GM23338 (cell line): ENCODE measurements at regions not wholly inside any gene's neighbourhood (a gene's known extent, or its start where the extent isn't known, plus 50 kb on each side); places are given as distances from the start of the nearest gene placed in this dataset.

Experiments
- ATAC-seq: fragments of 200-7000 bp; cut with Tn5 transposase; 3 replicates; pipeline ENCODE4 v1.9.1; 2020
- DNase-seq: peaks from one replicate; pipeline ENCODE4 v3.0.0-alpha.2; 2015; ENCODE audit warnings: low spot score
- H2AFZ ChIP-seq: fragments of 200-600 bp; sonication (generic); 2 replicates; pipeline ENCODE4 v1.8.0; 2016; ENCODE audit warnings: antibody characterized with exemption, mild to moderate bottlenecking, moderate library complexity
- H3F3A ChIP-seq: fragments of 200-600 bp; sonication (generic); replicated peaks from 2 replicates; pipeline ENCODE4 v1.8.0; 2017; ENCODE audit warnings: antibody characterized with exemption, mixed run types, low read depth
- H3K27ac ChIP-seq: fragments of 200-600 bp; sonication (generic); 2 replicates; pipeline ENCODE4 v1.6.1; 2016; ENCODE audit warnings: low read depth
- H3K27me3 ChIP-seq: fragments of 200-600 bp; sonication (generic); 2 replicates; pipeline ENCODE4 v1.8.0; 2016; ENCODE audit warnings: mild to moderate bottlenecking, mixed run types, moderate library complexity; ENCODE audit not compliant: insufficient read depth
- H3K36me3 ChIP-seq: fragments of 200-600 bp; sonication (generic); 2 replicates; pipeline ENCODE4 v1.8.0; 2016; ENCODE audit warnings: mild to moderate bottlenecking; ENCODE audit not compliant: insufficient read depth
- H3K4me1 ChIP-seq: fragments of 200-600 bp; sonication (generic); 2 replicates; pipeline ENCODE4 v1.8.0; 2016; ENCODE audit warnings: mild to moderate bottlenecking, moderate library complexity; ENCODE audit not compliant: insufficient read depth
- H3K4me2 ChIP-seq: fragments of 200-600 bp; sonication (generic); 2 replicates; pipeline ENCODE4 v1.7.1; 2017; ENCODE audit warnings: mixed run types
- H3K4me3 ChIP-seq: fragments of 200-600 bp; sonication (generic); 2 replicates; pipeline ENCODE4 v1.6.1; 2016; ENCODE audit warnings: mixed run types
- H3K79me2 ChIP-seq: fragments of 200-600 bp; sonication (generic); replicated peaks from 2 replicates; pipeline ENCODE4 v1.8.0; 2017; ENCODE audit warnings: mild to moderate bottlenecking; ENCODE audit not compliant: insufficient read depth
- H3K9me2 ChIP-seq: fragments of 200-600 bp; sonication (generic); 2 replicates; pipeline ENCODE4 v1.8.0; 2017; ENCODE audit not compliant: insufficient read depth
- H4K20me1 ChIP-seq: fragments of 200-600 bp; sonication (generic); replicated peaks from 2 replicates; pipeline ENCODE4 v1.8.0; 2017; ENCODE audit warnings: mild to moderate bottlenecking; ENCODE audit not compliant: insufficient read depth
- H3K27ac Mint-ChIP-seq: 2 replicates; pipeline ENCODE4 v1.8.0; 2020; ENCODE audit warnings: inconsistent platforms, mild to moderate bottlenecking, moderate library complexity, mixed read lengths
- H3K27me3 Mint-ChIP-seq: 3 replicates; pipeline ENCODE4 v1.8.0; 2022; ENCODE audit warnings: low read depth, mild to moderate bottlenecking, moderate library complexity, mixed read lengths, inconsistent platforms; ENCODE audit not compliant: insufficient read depth, poor library complexity
- H3K36me3 Mint-ChIP-seq: 3 replicates; pipeline ENCODE4 v1.8.0; 2021; ENCODE audit warnings: low read depth, mild to moderate bottlenecking, inconsistent platforms, moderate library complexity, mixed read lengths
- H3K4me1 Mint-ChIP-seq: 3 replicates; pipeline ENCODE4 v1.8.0; 2020; ENCODE audit warnings: mild to moderate bottlenecking, inconsistent platforms, mixed read lengths
- H3K4me3 Mint-ChIP-seq: 3 replicates; pipeline ENCODE4 v1.8.0; 2021; ENCODE audit warnings: moderate library complexity, mild to moderate bottlenecking, inconsistent platforms, mixed read lengths
- H3K9me3 Mint-ChIP-seq: 3 replicates; pipeline ENCODE4 v1.8.0; 2020; ENCODE audit warnings: moderate library complexity, mild to moderate bottlenecking, inconsistent platforms, mixed read lengths
- CREB1 ChIP-seq: fragments of 250-450 bp; sonication (Bioruptor Pico); IDR thresholded peaks from 2 replicates; pipeline ENCODE4 v1.5.0; 2020; ENCODE audit warnings: low read depth, mild to moderate bottlenecking, moderate library complexity
- CTCF ChIP-seq, 2 experiments: fragments of 200-600 bp in 1 of 2; sonication (generic) in 1 of 2; conservative IDR thresholded peaks; 2 replicates each; pipeline versions ENCODE4 v1.5.1 to v1.6.1; 2016 to 2017; ENCODE audit warnings: antibody characterized with exemption in 2 of 2, low read depth in 2 of 2, mild to moderate bottlenecking in 2 of 2, moderate library complexity in 1 of 2
- ETS1 ChIP-seq: IDR thresholded peaks from 2 replicates; pipeline ENCODE4 v1.6.1; 2016; ENCODE audit warnings: antibody characterized with exemption
- EZH2 ChIP-seq: fragments of 200-600 bp; sonication (generic); IDR thresholded peaks from one replicate; pipeline ENCODE4 v1.8.0; 2017; ENCODE audit warnings: antibody characterized with exemption, mild to moderate bottlenecking, low read depth; ENCODE audit not compliant: unreplicated experiment
- JUNB ChIP-seq: IDR thresholded peaks from one replicate; pipeline ENCODE4 v1.6.1; 2016; ENCODE audit warnings: antibody characterized with exemption; ENCODE audit not compliant: unreplicated experiment
- NANOG ChIP-seq: IDR thresholded peaks from 2 replicates; pipeline ENCODE4 v1.6.1; 2016; ENCODE audit warnings: antibody characterized with exemption, borderline replicate concordance
- POLR2AphosphoS5 ChIP-seq: IDR thresholded peaks from 2 replicates; pipeline ENCODE4 v1.6.1; 2016; ENCODE audit warnings: antibody characterized with exemption, low read depth
- REST ChIP-seq: IDR thresholded peaks from one replicate; pipeline ENCODE4 v1.6.1; 2018; ENCODE audit warnings: antibody characterized with exemption; ENCODE audit not compliant: unreplicated experiment
- ZNF114 ChIP-seq: fragments of 250-450 bp; sonication (Bioruptor Pico); IDR thresholded peaks from 2 replicates; pipeline ENCODE4 v1.5.0; 2020; ENCODE audit warnings: mild to moderate bottlenecking, moderate library complexity
- ZNF331 ChIP-seq: fragments of 250-450 bp; sonication (Bioruptor Pico); IDR thresholded peaks from 2 replicates; pipeline ENCODE4 v1.5.0; 2020; ENCODE audit warnings: low read depth, mild to moderate bottlenecking, moderate library complexity

- Histone ChIP-seq H3K4me3 (no peak overlapping the region), H3K36me3 (no peaks in the 10 kb centered on the region), H3K27me3 (no peaks in the 10 kb centered on the region), H3F3A (no peaks in the 10 kb centered on the region), H3K79me2 (no peaks in the 10 kb centered on the region), H3K4me1 (no peaks in the 10 kb centered on the region), H4K20me1 (no peaks in the 10 kb centered on the region), H3K27ac (no peak overlapping the region), H3K9me2 (no peaks in the 10 kb centered on the region), H2AFZ (no peak overlapping the region), H3K4me2 (no peak overlapping the region)
- ATAC-seq = no peak
- H3K4me1 Mint-ChIP-seq = no peaks in the 10 kb centered on the region
- no peak overlapping the region for H3K4me3 Mint-ChIP-seq
- no peak for DNase-seq
- TF ChIP-seq ZNF114 (CRISPR knock-in tag) (no peak), REST (no peak), CTCF (conservative IDR thresholded peaks at IDR 0.05; ENCODE audit: low read depth in 2 of 2) (no peak), ETS1 (no peak), EZH2 (no peak), JUNB (no peak), CREB1 (CRISPR knock-in tag) (no peak), ZNF331 (CRISPR knock-in tag) (no peak)
- H3K27ac Mint-ChIP-seq = no peak overlapping the region
- H3K36me3 Mint-ChIP-seq = no peaks in the 10 kb centered on the region
- H3K27me3 Mint-ChIP-seq = no peaks in the 10 kb centered on the region
- H3K9me3 Mint-ChIP-seq = no peaks in the 10 kb centered on the region
Measured at GRCh38 chrX:82695066-82695465, 813.0 kb upstream of the POU3F4 start.

- Mint-ChIP-seq H3K4me1 (peaks cover 24% of the 10 kb centered on the region; the same call in 2 of the 3 replicates), H3K9me3 (no peaks in the 10 kb centered on the region), H3K36me3 (no peaks in the 10 kb centered on the region), H3K27me3 (no peaks in the 10 kb centered on the region), H3K27ac (no peak overlapping the region), H3K4me3 (no peak overlapping the region)
- no peak for ATAC-seq
- Histone ChIP-seq H3K27ac (no peak overlapping the region), H3K79me2 (no peaks in the 10 kb centered on the region), H3K4me2 (no peak overlapping the region), H3K4me3 (no peak overlapping the region), H3K4me1 (no peaks in the 10 kb centered on the region), H3K27me3 (no peaks in the 10 kb centered on the region), H4K20me1 (no peaks in the 10 kb centered on the region), H3K36me3 (no peaks in the 10 kb centered on the region), H3K9me2 (no peaks in the 10 kb centered on the region), H3F3A (no peaks in the 10 kb centered on the region), H2AFZ (no peak overlapping the region)
- DNase-seq = no peak
- TF ChIP-seq REST (no peak), NANOG (no peak), ZNF114 (CRISPR knock-in tag) (no peak), CREB1 (CRISPR knock-in tag) (no peak), EZH2 (no peak), POLR2AphosphoS5 (no peak)
Measured at GRCh38 chrX:82703551-82703950, 804.5 kb upstream of the POU3F4 start.
